AG10803 (cell line): ENCODE measurements at regions not wholly inside any gene's neighbourhood (a gene's known extent, or its start where the extent isn't known, plus 50 kb on each side); places are given as distances from the start of the nearest gene placed in this dataset.
"Not testable (repeated sequence)": the region's sequence is repeated elsewhere in the genome, so short reads cannot be mapped to it uniquely, and the experiment has no call there.

Source experiments
- DNase-seq: peaks from one replicate; pipeline ENCODE4 v3.0.0; 2010; ENCODE audit warnings: low read depth
- H3K4me3 ChIP-seq: 2 replicates; pipeline ENCODE4 v1.5.1; 2011; ENCODE audit warnings: mild to moderate bottlenecking, low read length, control low read depth
- TF ChIP-seq, protein P1 (sequence below): conservative IDR thresholded peaks from 2 replicates; pipeline ENCODE4 v1.5.1; 2011; ENCODE audit warnings: mild to moderate bottlenecking, low read length, control low read depth, inconsistent platforms

DNA sequence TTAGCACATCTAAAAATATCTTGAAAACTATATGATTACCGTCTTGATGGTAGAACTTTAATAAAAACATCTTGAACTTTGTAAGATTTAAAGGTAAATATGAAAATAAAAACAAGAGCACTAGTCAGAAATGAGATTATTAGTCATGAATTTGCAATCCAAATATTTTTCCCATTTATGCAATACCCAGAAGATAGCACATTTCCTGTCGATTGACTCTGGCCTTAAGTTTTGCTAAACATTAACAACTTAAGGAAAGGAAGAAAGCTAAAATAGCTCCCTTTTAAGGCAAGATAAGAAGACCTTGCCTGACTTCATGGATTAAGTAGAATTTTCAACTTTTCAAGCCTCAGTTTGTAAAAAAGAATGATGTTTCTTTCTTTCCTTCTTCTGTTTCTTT lies 1374.7 kb upstream of the RAG2 start:
- TF ChIP-seq, protein P1, sequence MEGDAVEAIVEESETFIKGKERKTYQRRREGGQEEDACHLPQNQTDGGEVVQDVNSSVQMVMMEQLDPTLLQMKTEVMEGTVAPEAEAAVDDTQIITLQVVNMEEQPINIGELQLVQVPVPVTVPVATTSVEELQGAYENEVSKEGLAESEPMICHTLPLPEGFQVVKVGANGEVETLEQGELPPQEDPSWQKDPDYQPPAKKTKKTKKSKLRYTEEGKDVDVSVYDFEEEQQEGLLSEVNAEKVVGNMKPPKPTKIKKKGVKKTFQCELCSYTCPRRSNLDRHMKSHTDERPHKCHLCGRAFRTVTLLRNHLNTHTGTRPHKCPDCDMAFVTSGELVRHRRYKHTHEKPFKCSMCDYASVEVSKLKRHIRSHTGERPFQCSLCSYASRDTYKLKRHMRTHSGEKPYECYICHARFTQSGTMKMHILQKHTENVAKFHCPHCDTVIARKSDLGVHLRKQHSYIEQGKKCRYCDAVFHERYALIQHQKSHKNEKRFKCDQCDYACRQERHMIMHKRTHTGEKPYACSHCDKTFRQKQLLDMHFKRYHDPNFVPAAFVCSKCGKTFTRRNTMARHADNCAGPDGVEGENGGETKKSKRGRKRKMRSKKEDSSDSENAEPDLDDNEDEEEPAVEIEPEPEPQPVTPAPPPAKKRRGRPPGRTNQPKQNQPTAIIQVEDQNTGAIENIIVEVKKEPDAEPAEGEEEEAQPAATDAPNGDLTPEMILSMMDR, result no peak
- no peak overlapping the region for H3K4me3 ChIP-seq
- DNase-seq, result no peak

DNA sequence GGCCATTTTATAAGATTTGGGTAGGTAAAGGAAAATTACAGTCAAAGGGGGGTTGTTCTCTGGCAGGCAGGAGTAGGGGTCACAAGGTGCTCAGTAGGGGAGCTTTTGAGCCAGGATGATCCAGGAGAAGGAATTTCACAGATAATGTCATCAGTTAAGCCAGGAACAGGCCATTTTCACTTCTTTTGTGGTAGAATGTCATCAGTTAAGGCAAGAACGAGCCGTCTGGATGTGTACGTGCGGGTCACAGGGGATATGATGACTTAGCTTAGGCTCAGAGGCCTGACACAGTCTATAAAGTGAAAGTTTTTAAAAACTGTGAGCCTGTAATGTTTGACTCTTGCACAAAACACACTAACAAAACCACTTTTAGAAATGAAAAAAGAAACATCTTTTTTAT lies 1371.3 kb upstream of the RAG2 start:
- DNase-seq, H3K4me3 ChIP-seq: not testable (repeated sequence)

DNA sequence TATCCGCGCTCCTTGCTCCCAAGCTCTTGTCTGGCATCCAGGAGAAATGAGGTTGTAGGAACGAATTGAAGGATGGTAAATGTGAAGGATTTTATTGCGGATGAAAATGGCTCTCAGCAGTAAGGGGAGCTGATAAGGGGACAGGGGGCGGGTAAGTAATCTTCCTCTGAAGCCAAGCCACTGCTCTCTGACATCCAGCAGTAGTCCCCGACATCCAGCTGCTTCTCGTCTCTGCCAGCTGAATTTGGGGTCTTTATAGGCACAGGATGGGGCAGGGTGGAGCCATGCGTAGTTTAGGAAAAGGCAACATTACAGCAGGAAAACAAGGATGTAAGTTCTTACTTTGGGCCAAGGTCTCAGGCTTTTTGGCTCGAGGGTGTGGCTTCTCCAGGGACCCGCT lies 1370.1 kb upstream of the RAG2 start:
- no peak overlapping the region for H3K4me3 ChIP-seq
- DNase-seq, result no peak
- TF ChIP-seq, protein P1, result no peak

- TF ChIP-seq, protein P1, result no peak
- no peak overlapping the region for H3K4me3 ChIP-seq
- DNase-seq, result no peak
These were observed 1369.6 kb upstream of the RAG2 start for GRCh38 chr11:37967635-37968034.

GRCh38 chr11:37963440-37963839 lies 1365.4 kb upstream of the RAG2 start:
- no peak overlapping the region for H3K4me3 ChIP-seq
- TF ChIP-seq, protein P1, result no peak
- no peak for DNase-seq

DNA sequence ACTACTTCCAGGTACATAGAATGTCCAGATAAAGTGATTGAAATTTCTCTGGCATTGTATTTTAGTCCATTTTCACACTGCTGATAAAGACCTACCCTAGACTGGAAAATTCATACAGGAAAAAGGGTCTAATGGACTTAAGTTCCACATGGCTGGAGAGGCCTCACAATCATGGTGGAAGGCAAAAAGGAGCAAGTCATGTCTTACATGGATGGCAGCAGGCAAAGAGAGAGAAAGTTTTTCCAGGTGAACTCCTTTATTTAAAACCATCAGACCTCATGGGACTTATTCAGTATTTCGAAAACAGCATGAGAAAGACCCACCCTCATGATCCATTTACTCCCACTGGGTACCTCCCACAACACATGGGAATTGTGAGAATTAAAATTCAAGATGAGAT lies 1359.7 kb upstream of the RAG2 start:
- no peak for DNase-seq
- TF ChIP-seq, protein P1, result no peak
- H3K4me3 ChIP-seq, result no peak overlapping the region

DNA sequence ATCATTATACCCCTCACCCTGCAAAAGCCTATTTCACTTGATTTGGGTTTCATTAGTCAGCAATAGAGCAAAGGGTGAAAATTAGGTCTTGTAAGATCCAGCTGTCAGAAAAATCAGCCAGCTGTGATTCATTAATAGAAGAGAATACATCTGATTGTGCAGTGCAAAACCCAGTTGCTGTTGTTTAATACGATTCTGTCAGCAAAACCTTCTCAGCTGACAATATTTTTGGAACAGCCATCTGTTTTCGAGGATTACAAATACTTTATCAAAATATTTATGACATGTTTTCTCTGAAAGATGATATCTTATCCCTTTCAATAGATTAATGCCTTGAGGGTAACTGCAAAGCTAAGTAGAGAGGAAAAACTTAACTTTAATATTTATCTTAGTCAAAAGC lies 1354.0 kb upstream of the RAG2 start:
- H3K4me3 ChIP-seq, result no peak overlapping the region
- DNase-seq, result no peak
- TF ChIP-seq, protein P1, result no peak

DNA sequence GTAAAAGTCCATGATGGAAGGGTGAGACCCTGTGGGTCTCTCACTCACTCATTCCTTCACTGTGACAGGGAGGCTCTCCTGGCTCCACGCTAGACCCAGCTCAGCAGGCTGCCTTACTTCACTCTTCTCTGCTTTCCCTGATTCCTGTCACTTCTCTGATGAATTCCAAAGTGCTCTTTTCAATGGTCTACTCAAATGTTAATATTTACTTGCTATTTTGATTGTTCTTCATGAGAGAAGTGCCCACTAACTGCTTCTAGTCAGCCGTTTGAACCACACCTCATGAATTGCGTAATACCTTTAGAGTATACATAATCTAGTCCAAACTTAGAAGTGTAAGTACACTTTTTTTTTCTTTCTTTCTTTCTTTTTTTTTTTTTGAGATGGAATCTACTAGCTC lies 1350.2 kb upstream of the RAG2 start:
- TF ChIP-seq, protein P1, result no peak
- no peak overlapping the region for H3K4me3 ChIP-seq
- no peak for DNase-seq
